GM10248 (cell line): ENCODE measurements at regions not wholly inside any gene's neighbourhood (a gene's known extent, or its start where the extent isn't known, plus 50 kb on each side); places are given as distances from the start of the nearest gene placed in this dataset.
"Not testable (repeated sequence)": the region's sequence is repeated elsewhere in the genome, so short reads cannot be mapped to it uniquely, and the experiment has no call there.

Experiments
- CTCF ChIA-PET: fragments of 300-600 bp; sonication (Branson Sonifier 250); formaldehyde crosslinking; extraction: SDS; loops from one replicate; lab custom pipeline; 2021; ENCODE audit warnings: antibody characterized with exemption; lab: Yijun Ruan, JAX
- POLR2A ChIA-PET: fragments of 350-650 bp; sonication (Branson Sonifier 250); formaldehyde crosslinking; extraction: SDS; loops from one replicate; lab custom pipeline; 2020; ENCODE audit warnings: antibody characterized with exemption; lab: Yijun Ruan, JAX
- DNase-seq: peaks from one replicate; pipeline ENCODE4 v3.0.0; 2012; ENCODE audit errors: extremely low spot score
- TF ChIP-seq, protein P1 (sequence below): IDR thresholded peaks from 2 replicates; pipeline ENCODE4 v1.5.1; 2012; ENCODE audit warnings: mild to moderate bottlenecking, low read depth; ENCODE audit errors: extremely low read depth, missing control alignments, control extremely low read depth

DNA sequence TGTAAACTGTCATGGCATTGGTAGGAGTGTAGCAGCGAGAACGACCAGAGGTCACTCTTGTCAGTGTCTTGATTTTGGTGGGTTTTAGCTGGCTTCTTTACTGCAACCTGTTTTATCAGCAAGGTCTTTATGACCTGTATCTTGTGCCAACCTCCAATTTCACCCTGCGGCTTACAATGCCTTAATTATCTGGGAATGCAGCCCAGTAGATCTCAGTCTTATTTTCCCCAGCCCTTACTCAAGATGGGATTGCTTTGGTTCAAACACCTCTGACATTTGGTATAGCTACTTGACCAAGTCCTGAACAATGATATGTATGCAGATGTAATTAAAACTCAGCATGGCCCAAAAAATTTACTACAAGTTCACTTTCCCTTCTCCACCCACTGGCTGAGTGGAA is 388.4 kb downstream of the RSL24D1 start:
- no peak for DNase-seq
- ChIA-PET CTCF (no interaction called here), POLR2A (no interaction called here)
- TF ChIP-seq, protein P1, sequence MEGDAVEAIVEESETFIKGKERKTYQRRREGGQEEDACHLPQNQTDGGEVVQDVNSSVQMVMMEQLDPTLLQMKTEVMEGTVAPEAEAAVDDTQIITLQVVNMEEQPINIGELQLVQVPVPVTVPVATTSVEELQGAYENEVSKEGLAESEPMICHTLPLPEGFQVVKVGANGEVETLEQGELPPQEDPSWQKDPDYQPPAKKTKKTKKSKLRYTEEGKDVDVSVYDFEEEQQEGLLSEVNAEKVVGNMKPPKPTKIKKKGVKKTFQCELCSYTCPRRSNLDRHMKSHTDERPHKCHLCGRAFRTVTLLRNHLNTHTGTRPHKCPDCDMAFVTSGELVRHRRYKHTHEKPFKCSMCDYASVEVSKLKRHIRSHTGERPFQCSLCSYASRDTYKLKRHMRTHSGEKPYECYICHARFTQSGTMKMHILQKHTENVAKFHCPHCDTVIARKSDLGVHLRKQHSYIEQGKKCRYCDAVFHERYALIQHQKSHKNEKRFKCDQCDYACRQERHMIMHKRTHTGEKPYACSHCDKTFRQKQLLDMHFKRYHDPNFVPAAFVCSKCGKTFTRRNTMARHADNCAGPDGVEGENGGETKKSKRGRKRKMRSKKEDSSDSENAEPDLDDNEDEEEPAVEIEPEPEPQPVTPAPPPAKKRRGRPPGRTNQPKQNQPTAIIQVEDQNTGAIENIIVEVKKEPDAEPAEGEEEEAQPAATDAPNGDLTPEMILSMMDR, result no peak

DNA sequence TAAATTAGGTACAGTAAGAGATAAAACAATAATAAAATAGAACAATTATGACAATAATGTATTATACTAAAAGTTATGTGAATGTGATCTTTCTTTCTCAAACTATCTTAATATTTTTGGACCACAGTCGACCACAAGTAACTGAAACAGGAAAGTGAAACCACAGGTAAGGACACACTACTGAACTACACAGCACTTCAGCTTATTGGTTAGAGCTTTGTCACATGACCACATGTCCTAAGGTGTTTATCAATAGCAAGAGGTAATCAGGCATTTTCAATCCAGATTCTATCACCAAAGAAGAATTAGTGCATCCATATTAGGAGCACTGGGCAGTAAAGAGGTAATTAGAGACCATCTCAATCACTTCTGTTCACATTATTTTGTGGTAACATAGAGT is 392.8 kb downstream of the RSL24D1 start:
- TF ChIP-seq, protein P1, result no peak
- CTCF ChIA-PET, result no interaction called here
- DNase-seq, result no peak
- POLR2A ChIA-PET, result no interaction called here

DNA sequence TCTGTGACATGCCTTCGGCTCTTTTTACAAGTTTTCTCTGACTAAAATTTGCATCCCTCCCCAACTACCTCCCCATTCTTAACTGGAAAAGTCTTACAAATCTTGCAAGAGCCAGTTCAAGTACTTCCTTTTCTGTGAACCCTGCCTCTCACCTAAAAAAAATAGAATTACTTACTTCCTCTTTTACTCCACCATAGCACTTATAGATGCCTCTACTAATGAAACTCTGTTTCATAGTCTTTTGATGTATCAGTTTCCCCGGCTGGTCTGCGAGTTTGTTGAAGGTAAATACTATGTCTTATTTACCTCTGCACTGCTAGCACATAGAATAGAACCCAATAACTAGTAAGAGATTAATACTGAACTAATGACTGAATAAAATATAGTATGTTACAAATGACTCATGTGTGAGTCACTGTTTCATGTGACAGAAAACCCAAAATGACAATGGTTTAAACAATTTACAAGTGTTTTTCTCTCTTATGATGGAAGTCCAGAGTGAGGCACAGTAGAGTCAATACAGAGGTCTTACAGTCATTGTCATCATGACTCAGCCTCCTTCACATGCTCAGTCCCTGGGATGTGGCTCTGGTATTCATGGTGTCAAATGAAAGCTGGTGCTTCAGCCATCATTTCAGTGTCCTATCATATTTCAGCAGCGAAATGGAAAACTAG is 393.5 kb downstream of the RSL24D1 start:
- DNase-seq, result no peak
- ChIA-PET CTCF (no interaction called here), POLR2A (no interaction called here)
- TF ChIP-seq, protein P1, result no peak

DNA sequence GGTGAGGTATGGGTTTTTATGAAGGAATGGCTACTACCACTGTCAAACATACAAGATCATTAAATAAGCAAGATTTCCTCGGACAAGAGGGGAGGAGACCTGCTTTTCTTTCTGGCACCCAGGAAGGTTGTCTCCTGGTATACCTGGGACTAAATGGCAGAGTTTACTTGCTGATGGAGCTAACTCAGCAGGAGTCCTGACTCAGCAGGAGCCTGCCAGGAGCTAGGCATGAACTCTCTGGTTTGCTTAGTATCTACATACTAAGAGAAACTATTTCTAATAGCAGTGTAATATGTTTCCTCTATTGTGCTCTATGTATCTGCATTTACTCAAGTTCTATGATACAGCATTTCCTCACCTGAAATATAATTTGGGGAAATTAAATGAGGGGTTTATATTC is 404.2 kb downstream of the RSL24D1 start:
- ChIA-PET POLR2A (no interaction called here), CTCF (no interaction called here)
- TF ChIP-seq, protein P1, result no peak
- no peak for DNase-seq

DNA sequence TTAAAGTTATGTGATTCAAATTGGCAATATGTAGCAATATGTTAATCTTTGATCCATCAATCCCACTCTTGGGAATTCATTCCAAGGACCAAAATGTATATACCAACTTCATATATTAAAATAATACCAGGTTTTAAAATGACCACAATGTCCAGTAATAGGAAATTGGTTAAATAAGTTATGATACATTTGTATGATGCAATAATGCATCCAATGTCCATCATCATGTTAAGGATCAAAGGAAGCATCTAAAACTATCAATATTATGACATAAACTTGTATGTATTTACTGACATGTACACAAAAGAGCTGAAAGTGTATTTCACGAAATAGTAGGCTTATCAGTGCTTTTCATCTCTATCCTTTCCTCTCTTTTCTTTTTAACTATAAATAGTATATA is 406.0 kb downstream of the RSL24D1 start:
- ChIA-PET CTCF (no interaction called here), POLR2A (no interaction called here)
- DNase-seq, result no peak
- TF ChIP-seq, protein P1, result no peak

DNA sequence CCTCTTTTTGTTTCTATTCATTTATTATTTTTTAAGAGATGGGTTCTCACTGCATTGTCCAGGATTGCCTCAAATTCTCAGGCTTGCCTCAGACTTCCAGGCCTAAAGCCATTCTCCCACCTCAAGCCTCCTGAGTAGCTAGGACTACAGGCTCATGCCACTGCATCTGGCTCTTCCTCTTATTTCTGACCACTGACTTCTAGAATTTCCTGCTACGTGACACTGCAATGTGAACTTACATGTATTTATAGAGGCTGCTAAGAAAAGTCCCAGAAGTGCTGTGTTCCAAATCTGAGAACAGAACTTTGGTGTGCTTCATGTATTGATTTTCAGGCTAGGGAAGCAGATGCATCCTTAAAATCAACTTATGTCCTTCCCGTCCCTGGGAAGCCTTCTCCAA is 407.4 kb downstream of the RSL24D1 start:
- ChIA-PET POLR2A (no interaction called here), CTCF (interaction anchor here (1.0 to 1.7 kb wide), 2 partner anchors 8 to 16 kb away, joined by 3 read pairs; no protein-coding TSS in a partner anchor)
- no peak for DNase-seq
- TF ChIP-seq, protein P1, result no peak

DNA sequence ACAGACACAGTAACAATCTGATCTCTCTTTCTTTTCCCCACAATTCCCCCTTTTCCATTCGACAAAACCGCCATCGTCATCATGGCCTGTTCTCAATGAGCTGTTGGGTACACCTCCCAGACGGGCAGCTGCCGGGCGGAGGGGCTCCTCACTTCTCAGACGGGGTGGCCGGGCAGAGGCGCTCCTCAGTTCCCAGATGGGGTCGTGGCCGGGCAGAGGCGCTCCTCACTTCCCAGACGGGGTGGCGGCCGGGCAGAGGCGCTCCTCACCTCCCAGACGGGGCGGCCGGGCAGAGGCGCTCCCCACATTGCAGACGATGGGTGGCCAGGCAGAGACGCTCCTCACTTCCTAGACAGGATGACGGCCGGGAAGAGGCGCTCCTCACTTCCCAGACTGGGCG is 415.5 kb downstream of the RSL24D1 start:
- DNase-seq, POLR2A ChIA-PET, CTCF ChIA-PET: not testable (repeated sequence)
